GM19397 (cell line): ENCODE measurements at regions not wholly inside any gene's neighbourhood (a gene's known extent, or its start where the extent isn't known, plus 50 kb on each side); places are given as distances from the start of the nearest gene placed in this dataset.

ENCODE experiments used
- ATAC-seq: cut with Tn5 transposase; IDR thresholded peaks from one replicate; pipeline ENCODE4 v1.9.1; 2021; ENCODE audit warnings: mild to moderate bottlenecking, moderate library complexity; ENCODE audit not compliant: unreplicated experiment

DNA sequence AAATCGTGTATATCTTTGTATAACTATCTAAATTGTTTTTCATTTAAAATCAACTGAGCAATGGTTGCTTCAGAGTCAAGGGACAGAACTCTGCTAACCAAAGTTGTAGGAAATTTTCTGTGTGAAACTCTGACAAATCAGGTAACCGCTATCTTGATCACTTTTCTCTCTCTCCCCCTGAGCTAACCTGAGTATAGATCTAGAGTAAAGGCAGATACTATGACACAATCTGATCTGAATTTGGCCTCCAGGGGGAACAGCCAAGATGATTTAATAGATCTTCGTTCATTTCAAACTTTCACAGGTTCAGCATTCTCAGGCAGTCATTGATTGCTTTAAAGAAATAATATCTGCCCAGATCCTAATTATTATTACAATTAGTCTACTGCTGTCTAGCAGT, 472.8 kb downstream of the NUF2 start:
- no peak for ATAC-seq

GRCh38 chr1:163796394-163796821, 474.7 kb downstream of the NUF2 start:
- no peak for ATAC-seq

DNA sequence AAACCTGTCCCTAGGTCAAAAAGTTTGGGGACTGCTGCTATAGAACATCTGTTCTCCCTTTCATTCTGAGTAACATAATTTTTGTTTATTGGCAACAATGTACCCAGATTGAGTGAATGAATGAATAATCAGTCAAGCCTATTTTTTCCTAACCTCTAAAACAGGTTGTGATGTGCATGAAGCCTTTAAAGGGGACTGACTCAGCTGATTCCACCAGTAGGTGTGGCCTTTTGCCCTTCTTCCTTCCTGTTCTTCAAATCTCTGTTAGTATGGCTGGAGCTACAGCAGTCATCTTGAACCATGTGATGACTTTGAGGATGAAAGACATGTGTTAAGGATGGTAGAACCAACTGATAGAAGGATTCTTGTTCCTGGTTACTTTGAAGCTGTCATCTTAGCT, 476.1 kb downstream of the NUF2 start:
- ATAC-seq = no peak

GRCh38 chr1:163799190-163799805, 477.5 kb downstream of the NUF2 start:
- no peak for ATAC-seq

DNA sequence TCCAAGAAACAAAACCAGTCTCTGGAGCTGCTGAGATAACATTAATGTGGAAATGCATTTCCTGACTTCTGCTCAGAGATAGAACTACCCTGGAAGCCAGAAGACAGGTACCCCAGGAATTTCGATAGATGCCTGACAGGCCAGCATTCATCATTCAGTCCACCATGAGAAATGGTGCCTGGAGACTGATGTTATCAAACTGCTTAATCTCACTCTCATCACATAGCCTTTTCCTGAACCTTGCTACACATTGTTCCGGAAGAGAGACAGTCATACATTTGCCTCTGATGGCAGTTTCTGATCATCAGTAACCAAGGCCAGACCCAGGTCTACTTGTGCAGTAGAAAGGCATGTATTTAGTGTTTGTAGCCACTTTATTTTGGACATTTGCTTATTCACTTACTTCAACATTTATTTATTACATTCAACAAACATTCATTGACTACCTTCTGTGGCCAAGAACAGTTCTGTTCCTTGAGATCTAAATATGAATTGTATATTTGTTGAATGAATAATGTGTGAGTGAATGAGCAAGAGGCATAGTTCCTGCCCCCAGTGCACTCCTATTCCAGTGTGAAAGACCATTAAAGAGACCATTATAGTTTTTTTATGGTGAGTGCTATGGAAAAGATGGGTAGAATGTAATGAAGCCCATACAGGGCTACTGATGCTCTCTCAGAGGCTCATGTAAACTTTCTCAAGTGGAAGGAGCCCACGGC, 485.7 kb downstream of the NUF2 start:
- no peak for ATAC-seq

- no peak for ATAC-seq
Measured at GRCh38 chr1:163813251-163813650, 491.5 kb downstream of the NUF2 start.

- no peak for ATAC-seq
Measured at GRCh38 chr1:163820226-163820625, 498.5 kb downstream of the NUF2 start.

GRCh38 chr1:163820766-163821165, 499.0 kb downstream of the NUF2 start:
- no peak for ATAC-seq

GRCh38 chr1:163821679-163822078, 499.9 kb downstream of the NUF2 start:
- ATAC-seq = no peak

GRCh38 chr1:163823017-163823416, 501.3 kb downstream of the NUF2 start:
- ATAC-seq = no peak

DNA sequence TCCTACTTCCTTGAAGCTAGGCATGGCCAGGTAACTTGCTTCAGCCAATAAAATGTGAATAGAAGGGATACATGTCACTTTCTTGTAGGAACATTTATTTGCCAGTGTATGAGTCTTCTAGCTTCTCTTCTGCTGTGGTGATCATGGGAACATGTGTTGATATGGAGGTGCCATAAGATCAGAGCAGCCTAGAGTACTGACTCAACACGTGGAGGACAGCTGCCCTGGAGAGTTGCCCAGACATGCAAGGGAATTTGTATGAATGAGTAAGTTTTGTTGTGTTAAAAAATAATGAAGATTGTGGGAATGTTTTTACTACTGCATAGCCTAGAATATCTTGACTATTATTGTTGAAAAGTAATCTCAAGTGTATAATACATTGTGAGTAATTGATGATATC, 502.3 kb downstream of the NUF2 start:
- ATAC-seq = no peak

- no peak for ATAC-seq
Measured at GRCh38 chr1:163824490-163824889, 502.7 kb downstream of the NUF2 start.

DNA sequence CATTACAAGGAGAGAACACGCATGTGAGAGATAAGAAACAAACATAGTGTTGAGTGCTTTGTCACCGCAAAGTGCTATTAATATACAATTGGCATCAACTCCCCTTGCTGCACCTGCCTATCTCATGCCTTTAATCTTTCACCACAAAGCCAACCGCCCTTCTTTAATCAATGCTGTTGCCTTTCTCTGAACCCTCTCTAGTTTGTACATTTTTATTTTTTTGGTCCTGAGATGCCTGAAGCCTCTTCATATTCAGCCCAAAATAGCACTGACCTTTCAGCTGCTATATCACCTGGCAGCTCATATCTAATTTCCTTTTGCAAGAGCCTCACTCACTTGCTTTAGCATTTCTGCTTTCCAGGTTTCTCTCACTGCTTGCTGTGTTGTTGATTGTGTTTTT, 504.7 kb downstream of the NUF2 start:
- ATAC-seq = no peak

GRCh38 chr1:163834778-163835177, 513.0 kb downstream of the NUF2 start:
- no peak for ATAC-seq

DNA sequence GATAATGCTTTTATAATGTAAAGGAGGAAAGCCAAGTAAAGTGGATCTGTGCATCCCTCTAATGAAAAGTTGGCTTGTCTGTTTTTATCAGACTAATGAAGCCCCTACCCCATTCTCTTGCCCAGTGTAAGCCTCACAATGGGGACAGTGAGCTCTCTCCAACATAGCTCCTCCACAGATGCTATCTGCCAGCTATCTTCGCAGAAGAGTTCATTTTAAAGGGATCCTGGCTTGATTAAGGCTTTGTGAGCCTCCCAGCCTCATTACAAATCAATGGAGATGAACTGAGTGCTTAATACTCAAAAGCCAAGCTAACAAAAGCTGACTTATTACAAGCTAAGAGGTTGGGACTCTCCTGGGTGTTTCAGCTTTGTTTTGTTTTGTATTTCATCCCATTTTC, 514.7 kb downstream of the NUF2 start:
- no peak for ATAC-seq

DNA sequence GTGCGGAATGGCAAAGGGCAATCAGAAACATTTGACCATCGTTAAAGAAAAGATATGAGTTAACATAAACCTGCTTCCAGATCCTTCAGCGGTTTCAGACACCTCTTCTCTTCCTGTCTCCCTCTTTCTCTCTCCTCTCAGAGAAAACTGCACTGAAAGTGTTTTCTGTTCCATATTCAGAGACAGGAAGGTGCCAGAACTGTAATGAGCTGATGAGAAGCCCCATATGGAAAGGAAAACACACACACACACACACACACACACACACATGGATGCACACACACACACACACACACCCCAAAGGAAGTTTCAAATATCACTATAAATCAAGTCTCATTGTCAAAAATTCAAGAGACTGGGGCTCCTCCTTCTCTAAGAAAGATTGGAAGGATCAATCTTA, 515.5 kb downstream of the NUF2 start:
- no peak for ATAC-seq

DNA sequence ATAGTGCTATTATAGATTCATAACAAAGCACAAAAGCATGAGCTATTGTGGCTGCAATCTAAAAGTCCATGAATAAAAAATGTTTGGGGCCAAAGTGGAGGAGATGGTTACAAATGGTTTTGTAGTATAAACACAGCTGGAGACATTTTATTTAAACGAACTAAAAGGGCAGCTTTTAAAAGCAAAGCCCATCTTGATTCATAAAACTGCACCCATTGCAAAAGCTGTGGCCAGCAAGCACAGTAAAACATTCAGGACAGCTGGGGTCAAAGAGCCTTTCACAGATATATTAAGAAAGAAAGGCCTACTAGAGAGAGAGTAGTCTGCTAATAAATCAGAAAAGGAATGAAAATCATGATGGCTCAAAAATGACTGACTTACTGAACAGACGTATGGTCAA, 520.8 kb downstream of the NUF2 start:
- no peak for ATAC-seq

GRCh38 chr1:163844459-163844858, 522.7 kb downstream of the NUF2 start:
- ATAC-seq = no peak

DNA sequence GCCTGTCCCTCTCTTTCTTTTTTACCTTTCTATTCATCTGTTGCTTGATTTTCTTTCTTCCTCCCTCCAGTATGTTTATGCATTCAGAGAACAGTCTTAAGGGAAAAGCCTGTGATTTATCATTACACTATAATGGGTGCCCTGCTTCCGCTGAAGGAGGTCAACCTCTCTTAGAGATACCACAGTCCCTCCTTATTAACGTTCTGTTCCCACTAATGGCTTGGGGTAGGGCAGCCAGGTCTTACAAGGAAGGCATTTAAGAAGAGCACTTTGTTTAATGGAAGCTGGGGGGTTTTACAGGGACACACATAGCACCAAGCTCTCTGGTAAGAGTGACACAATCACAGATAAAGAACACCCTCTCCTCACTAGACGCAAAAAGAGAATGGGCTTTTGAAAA, 523.5 kb downstream of the NUF2 start:
- ATAC-seq = no peak

DNA sequence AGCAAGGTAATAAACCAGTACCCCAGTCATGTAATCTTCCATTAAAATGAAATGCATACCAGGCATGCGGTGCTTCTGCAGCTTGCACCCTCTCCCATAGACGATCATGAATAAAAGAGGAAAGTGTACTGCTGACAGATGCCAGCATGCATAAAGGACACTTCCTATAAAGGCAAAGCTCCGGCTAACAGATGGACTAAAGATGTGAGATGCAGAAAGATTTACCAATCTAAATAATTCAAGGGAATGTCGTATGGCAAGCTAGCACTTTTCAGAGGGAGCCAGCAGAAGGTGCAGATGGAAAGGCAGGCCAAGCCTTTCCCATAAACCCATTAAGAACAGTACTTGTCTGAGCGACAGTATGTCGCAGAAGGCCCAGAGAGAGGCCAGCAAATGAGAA, 542.0 kb downstream of the NUF2 start:
- no peak for ATAC-seq

- no peak for ATAC-seq
Measured at GRCh38 chr1:163864207-163864606, 542.5 kb downstream of the NUF2 start.

DNA sequence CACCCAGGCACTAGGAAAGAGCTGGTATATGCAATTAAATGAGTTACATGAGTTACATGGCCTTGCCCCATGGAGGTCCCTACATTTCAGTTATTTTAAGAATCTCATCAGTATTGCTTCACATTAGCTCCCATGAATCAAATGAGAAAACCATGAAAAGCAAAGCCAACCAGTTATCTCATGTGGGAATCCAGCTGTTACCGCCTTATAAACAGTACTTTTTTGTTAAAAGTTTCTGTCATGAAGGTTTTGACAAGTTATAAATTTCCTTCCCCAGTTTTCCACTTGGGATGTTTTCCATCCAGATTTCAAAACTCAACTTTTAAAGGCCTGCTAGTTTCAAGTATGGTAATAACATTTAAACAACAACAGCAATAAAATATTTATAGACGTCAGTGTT, 544.8 kb downstream of the NUF2 start:
- ATAC-seq = no peak

DNA sequence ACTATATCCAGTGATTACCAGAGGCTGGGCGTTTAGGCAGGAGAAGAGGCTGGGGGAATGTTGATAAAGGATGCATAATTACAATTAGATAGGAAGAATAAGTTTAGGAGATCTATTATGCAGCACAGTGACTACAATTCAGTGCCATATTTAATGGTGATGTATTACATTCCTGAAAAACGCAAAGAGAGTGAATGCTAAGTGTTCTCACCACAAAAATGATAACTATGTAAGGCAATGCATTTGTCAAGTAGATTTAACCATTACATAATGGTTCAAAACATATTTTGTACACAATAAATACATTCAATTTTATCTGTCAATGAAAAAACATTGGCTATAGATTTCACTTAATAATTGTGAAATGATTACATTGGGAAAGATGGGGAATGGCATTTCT, 548.9 kb downstream of the NUF2 start:
- no peak for ATAC-seq
